NB4 (cell line): ENCODE measurements at regions not wholly inside any gene's neighbourhood (a gene's known extent, or its start where the extent isn't known, plus 50 kb on each side); places are given as distances from the start of the nearest gene placed in this dataset.

Experiments used
- DNase-seq: peaks from one replicate; pipeline ENCODE4 v3.0.0; 2010; ENCODE audit warnings: low read depth
- H3K4me3 ChIP-seq: one replicate; pipeline ENCODE4 v1.5.1; 2011; ENCODE audit warnings: mild to moderate bottlenecking, low read depth, low read length, moderate library complexity
- MYC ChIP-seq: IDR thresholded peaks from 2 replicates; pipeline ENCODE4 v1.6.1; 2011; ENCODE audit warnings: low read depth, low read length
- POLR2A ChIP-seq: IDR thresholded peaks from 2 replicates; pipeline ENCODE4 v1.6.1; 2011; ENCODE audit warnings: mild to moderate bottlenecking; ENCODE audit not compliant: insufficient read length; ENCODE audit errors: extremely low read depth
- TF ChIP-seq, protein P1 (sequence below): IDR thresholded peaks from 2 replicates; pipeline ENCODE4 v1.6.1; 2011; ENCODE audit warnings: low read depth, low read length
- TF ChIP-seq, protein P2 (sequence below): IDR thresholded peaks from one replicate; pipeline ENCODE4 v1.5.1; 2012; ENCODE audit warnings: low read depth, low read length

DNA sequence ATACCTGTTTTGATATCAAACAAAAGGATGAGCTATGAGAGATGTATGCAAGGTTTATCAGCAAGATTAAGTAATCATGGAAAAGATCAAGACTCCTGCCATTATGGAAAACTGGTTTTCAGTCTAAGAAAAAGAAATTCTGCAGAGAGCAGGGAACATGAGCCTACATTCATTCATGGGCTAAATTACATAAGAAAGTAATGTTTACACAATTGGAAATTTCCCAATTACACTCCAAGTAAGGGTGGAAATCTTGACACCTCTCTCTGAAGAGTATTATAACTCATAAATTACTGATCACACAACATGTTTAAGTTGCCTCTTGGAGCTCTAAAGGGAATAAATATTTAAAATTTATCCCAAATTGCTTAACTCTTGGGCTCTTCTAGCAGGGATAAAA lies 206.2 kb downstream of the SLC6A15 start:
- DNase-seq, result no peak
- no peak for TF ChIP-seq MYC
- TF ChIP-seq, protein P1, sequence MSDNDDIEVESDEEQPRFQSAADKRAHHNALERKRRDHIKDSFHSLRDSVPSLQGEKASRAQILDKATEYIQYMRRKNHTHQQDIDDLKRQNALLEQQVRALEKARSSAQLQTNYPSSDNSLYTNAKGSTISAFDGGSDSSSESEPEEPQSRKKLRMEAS, result no peak
- TF ChIP-seq, protein P2, sequence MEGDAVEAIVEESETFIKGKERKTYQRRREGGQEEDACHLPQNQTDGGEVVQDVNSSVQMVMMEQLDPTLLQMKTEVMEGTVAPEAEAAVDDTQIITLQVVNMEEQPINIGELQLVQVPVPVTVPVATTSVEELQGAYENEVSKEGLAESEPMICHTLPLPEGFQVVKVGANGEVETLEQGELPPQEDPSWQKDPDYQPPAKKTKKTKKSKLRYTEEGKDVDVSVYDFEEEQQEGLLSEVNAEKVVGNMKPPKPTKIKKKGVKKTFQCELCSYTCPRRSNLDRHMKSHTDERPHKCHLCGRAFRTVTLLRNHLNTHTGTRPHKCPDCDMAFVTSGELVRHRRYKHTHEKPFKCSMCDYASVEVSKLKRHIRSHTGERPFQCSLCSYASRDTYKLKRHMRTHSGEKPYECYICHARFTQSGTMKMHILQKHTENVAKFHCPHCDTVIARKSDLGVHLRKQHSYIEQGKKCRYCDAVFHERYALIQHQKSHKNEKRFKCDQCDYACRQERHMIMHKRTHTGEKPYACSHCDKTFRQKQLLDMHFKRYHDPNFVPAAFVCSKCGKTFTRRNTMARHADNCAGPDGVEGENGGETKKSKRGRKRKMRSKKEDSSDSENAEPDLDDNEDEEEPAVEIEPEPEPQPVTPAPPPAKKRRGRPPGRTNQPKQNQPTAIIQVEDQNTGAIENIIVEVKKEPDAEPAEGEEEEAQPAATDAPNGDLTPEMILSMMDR, result no peak
- no peak overlapping the region for H3K4me3 ChIP-seq

DNA sequence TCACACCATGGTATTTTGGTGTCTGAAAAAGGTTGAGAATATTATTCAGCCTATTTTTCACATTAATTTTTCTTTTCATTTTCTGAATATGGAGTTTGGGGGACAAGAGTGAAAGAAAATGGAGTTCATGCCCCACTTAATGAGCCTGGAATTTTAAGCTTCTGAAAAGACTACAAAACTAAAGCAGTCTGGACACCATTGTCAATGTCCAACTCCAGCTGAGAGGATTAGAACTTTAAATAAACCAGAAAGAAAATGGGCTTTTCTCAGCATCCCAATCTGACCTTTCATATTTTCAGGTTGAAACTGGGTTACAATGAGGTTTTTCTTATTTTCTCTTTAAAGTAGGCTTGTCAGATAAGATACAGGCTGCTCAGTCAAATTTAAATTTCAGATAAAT lies 207.7 kb downstream of the SLC6A15 start:
- no peak for DNase-seq
- H3K4me3 ChIP-seq, result no peak overlapping the region
- TF ChIP-seq, protein P1, result no peak
- TF ChIP-seq POLR2A (no peak), MYC (no peak)
- TF ChIP-seq, protein P2, result no peak

DNA sequence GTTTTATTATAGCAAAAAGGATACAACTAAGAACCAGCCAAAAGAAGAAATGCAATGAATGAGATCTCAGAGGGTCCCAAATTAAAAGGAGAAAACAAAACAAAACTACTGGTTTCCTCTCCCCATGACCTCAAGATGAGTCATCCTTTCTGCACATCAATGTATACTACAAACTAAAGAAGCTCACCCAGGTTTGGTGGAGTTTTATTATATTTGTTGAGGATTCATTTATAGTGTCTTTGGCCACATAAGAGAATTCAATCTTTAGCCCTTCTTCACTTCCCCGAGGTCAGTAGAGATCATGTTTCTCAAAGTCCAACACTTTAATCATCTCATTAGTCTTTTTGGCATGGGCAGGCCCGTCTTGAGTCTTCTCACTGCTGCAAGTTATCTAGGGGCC lies 210.6 kb downstream of the SLC6A15 start:
- H3K4me3 ChIP-seq, result no peak overlapping the region
- TF ChIP-seq, protein P1, result no peak
- TF ChIP-seq, protein P2, result no peak
- TF ChIP-seq MYC (no peak), POLR2A (no peak)
- DNase-seq, result peak; percentile 7

- no peak for DNase-seq
- no peak overlapping the region for H3K4me3 ChIP-seq
- TF ChIP-seq MYC (no peak), POLR2A (no peak)
- TF ChIP-seq, protein P2, result no peak
- TF ChIP-seq, protein P1, result no peak
These were observed 211.6 kb downstream of the SLC6A15 start for GRCh38 chr12:84701041-84701440.

GRCh38 chr12:84698576-84699333 lies 213.8 kb downstream of the SLC6A15 start:
- no peak overlapping the region for H3K4me3 ChIP-seq
- TF ChIP-seq, protein P2, result no peak
- TF ChIP-seq POLR2A, result no peak
- TF ChIP-seq, protein P1, result no peak
- TF ChIP-seq MYC, result no peak
- DNase-seq, result no peak
